Liver (tissue), 3 donors: ENCODE measurements at regions not wholly inside any gene's neighbourhood (a gene's known extent, or its start where the extent isn't known, plus 50 kb on each side); places are given as distances from the start of the nearest gene placed in this dataset.

Source experiments
- JUND ChIP-seq, 2 donors: IDR thresholded peaks; 2 replicates each; pipeline ENCODE4 v1.6.1; 2016; ENCODE audit warnings: antibody characterized with exemption in 2 of 2
- RAD21 ChIP-seq, 2 donors: IDR thresholded peaks; 2 replicates each; pipeline ENCODE4 v1.6.1; 2016; ENCODE audit warnings: antibody characterized with exemption in 2 of 2, mild to moderate bottlenecking in 2 of 2
- SP1 ChIP-seq: IDR thresholded peaks from 2 replicates; pipeline ENCODE4 v1.6.1; 2018; ENCODE audit warnings: antibody characterized with exemption, mild to moderate bottlenecking
- TAF1 ChIP-seq: conservative IDR thresholded peaks from 2 replicates; pipeline ENCODE4 v1.6.1; 2016; ENCODE audit warnings: antibody characterized with exemption, mild to moderate bottlenecking
- TF ChIP-seq, protein P1 (sequence below): IDR thresholded peaks from 2 replicates; pipeline ENCODE4 v1.6.1; 2016; ENCODE audit warnings: antibody characterized with exemption
- TF ChIP-seq, protein P2 (sequence below): fragments of 150-350 bp; IDR thresholded peaks from 2 replicates; pipeline ENCODE4 v1.5.1; 2017; ENCODE audit warnings: improper control_type of control experiment, low read depth, low read length; ENCODE audit not compliant: missing input control
- TF ChIP-seq, protein P3 (sequence below): IDR thresholded peaks from 2 replicates; pipeline ENCODE4 v1.6.1; 2016; ENCODE audit warnings: antibody characterized with exemption
- TF ChIP-seq, protein P4 (sequence below): IDR thresholded peaks from 2 replicates; pipeline ENCODE4 v1.6.1; 2016; ENCODE audit warnings: antibody characterized with exemption, mild to moderate bottlenecking
- TF ChIP-seq, protein P5 (sequence below): IDR thresholded peaks from 2 replicates; pipeline ENCODE4 v1.6.1; 2016; ENCODE audit warnings: antibody characterized with exemption
- donor health status: healthy.
- donor health status: healthy.

DNA sequence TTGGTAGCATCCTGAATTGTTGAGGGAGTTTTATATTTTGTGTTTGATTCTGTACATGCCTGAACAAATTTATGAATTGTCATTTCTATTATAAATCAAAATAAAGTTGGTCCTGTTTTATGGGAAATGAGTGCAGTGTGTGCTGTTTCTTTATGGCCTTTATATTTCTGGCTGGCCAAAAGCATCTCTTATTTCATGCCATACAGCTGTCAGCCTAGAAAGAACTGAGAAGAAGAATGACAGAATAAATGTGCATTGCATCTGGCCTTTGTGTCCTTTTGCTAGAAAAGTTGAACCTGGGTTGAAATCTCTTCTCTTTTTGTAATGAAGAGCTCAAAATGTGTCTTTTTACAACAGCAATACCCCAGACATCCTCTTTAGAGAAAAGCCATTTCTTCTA, 474.7 kb upstream of the LRATD1 start:
- TF ChIP-seq, protein P1, sequence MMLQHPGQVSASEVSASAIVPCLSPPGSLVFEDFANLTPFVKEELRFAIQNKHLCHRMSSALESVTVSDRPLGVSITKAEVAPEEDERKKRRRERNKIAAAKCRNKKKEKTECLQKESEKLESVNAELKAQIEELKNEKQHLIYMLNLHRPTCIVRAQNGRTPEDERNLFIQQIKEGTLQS, result no peak
- TF ChIP-seq, protein P2, sequence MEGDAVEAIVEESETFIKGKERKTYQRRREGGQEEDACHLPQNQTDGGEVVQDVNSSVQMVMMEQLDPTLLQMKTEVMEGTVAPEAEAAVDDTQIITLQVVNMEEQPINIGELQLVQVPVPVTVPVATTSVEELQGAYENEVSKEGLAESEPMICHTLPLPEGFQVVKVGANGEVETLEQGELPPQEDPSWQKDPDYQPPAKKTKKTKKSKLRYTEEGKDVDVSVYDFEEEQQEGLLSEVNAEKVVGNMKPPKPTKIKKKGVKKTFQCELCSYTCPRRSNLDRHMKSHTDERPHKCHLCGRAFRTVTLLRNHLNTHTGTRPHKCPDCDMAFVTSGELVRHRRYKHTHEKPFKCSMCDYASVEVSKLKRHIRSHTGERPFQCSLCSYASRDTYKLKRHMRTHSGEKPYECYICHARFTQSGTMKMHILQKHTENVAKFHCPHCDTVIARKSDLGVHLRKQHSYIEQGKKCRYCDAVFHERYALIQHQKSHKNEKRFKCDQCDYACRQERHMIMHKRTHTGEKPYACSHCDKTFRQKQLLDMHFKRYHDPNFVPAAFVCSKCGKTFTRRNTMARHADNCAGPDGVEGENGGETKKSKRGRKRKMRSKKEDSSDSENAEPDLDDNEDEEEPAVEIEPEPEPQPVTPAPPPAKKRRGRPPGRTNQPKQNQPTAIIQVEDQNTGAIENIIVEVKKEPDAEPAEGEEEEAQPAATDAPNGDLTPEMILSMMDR, result no peak
- no peak for TF ChIP-seq TAF1
- TF ChIP-seq, protein P3, sequence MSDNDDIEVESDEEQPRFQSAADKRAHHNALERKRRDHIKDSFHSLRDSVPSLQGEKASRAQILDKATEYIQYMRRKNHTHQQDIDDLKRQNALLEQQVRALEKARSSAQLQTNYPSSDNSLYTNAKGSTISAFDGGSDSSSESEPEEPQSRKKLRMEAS, result no peak
- no peak for TF ChIP-seq RAD21 (IDR thresholded peaks at IDR 0.05)
- TF ChIP-seq, protein P4, sequence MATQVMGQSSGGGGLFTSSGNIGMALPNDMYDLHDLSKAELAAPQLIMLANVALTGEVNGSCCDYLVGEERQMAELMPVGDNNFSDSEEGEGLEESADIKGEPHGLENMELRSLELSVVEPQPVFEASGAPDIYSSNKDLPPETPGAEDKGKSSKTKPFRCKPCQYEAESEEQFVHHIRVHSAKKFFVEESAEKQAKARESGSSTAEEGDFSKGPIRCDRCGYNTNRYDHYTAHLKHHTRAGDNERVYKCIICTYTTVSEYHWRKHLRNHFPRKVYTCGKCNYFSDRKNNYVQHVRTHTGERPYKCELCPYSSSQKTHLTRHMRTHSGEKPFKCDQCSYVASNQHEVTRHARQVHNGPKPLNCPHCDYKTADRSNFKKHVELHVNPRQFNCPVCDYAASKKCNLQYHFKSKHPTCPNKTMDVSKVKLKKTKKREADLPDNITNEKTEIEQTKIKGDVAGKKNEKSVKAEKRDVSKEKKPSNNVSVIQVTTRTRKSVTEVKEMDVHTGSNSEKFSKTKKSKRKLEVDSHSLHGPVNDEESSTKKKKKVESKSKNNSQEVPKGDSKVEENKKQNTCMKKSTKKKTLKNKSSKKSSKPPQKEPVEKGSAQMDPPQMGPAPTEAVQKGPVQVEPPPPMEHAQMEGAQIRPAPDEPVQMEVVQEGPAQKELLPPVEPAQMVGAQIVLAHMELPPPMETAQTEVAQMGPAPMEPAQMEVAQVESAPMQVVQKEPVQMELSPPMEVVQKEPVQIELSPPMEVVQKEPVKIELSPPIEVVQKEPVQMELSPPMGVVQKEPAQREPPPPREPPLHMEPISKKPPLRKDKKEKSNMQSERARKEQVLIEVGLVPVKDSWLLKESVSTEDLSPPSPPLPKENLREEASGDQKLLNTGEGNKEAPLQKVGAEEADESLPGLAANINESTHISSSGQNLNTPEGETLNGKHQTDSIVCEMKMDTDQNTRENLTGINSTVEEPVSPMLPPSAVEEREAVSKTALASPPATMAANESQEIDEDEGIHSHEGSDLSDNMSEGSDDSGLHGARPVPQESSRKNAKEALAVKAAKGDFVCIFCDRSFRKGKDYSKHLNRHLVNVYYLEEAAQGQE, result no peak
- no peak for TF ChIP-seq SP1
- TF ChIP-seq, protein P5, sequence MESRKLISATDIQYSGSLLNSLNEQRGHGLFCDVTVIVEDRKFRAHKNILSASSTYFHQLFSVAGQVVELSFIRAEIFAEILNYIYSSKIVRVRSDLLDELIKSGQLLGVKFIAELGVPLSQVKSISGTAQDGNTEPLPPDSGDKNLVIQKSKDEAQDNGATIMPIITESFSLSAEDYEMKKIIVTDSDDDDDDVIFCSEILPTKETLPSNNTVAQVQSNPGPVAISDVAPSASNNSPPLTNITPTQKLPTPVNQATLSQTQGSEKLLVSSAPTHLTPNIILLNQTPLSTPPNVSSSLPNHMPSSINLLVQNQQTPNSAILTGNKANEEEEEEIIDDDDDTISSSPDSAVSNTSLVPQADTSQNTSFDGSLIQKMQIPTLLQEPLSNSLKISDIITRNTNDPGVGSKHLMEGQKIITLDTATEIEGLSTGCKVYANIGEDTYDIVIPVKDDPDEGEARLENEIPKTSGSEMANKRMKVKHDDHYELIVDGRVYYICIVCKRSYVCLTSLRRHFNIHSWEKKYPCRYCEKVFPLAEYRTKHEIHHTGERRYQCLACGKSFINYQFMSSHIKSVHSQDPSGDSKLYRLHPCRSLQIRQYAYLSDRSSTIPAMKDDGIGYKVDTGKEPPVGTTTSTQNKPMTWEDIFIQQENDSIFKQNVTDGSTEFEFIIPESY, result no peak
- TF ChIP-seq JUND (IDR thresholded peaks at IDR 0.05), result no peak
